HCT116 (cell line): ENCODE measurements at regions not wholly inside any gene's neighbourhood (a gene's known extent, or its start where the extent isn't known, plus 50 kb on each side); places are given as distances from the start of the nearest gene placed in this dataset.
"Not testable (repeated sequence)": the region's sequence is repeated elsewhere in the genome, so short reads cannot be mapped to it uniquely, and the experiment has no call there.

Experiments used
- ATAC-seq: fragments of 200-7000 bp; cut with Tn5 transposase; 2 replicates; pipeline ENCODE4 v1.9.1; 2020; ENCODE audit warnings: mild to moderate bottlenecking, moderate library complexity
- BruUV-seq: library from RNA; stranded (reverse); fragments of 400-500 nt; replicated peaks from 2 replicates; lab custom pipeline; 2021; lab: Mats Ljungman, UMichigan
- CTCF ChIA-PET: fragments of 300-600 bp; sonication (Branson Sonifier 250); formaldehyde crosslinking; loops from one replicate; lab custom pipeline; 2021; ENCODE audit warnings: antibody characterized with exemption; lab: Charles Lee
- POLR2A ChIA-PET: fragments of 300-600, 350-600 bp; sonication (Branson Sonifier 250); formaldehyde crosslinking; loops from one replicate; lab custom pipeline; 2021; ENCODE audit warnings: antibody characterized with exemption; lab: Charles Lee
- RAD21 ChIA-PET, 2 experiments: fragments of 300-600 bp; sonication (Branson Sonifier 250); formaldehyde crosslinking; loops; one replicate each; lab custom pipeline; 2023; ENCODE audit warnings: low total read pairs in 2 of 2; ENCODE audit not compliant: uncharacterized antibody in 2 of 2, unreplicated experiment in 2 of 2, low non-redundant PET in 1 of 2; lab: Charles Lee
- DNase-seq: peaks from one replicate; pipeline ENCODE4 v3.0.0-alpha.2; 2010; ENCODE audit warnings: low read depth, low spot score
- H2AFZ ChIP-seq: fragments of 200-600 bp; shearing (Covaris generic), sonication (generic); 2 replicates; pipeline ENCODE4 v1.6.1; 2017; ENCODE audit warnings: low read depth, mixed run types, mixed read lengths, antibody characterized with exemption, low read length; ENCODE audit not compliant: poor library complexity, severe bottlenecking
- H3K27ac ChIP-seq: 2 replicates; pipeline ENCODE4 v1.5.1; 2012; ENCODE audit warnings: low read depth, low read length
- H3K27me3 ChIP-seq: fragments of 200-600 bp; sonication (generic); 2 replicates; pipeline ENCODE4 v1.6.1; 2016; ENCODE audit warnings: mixed run types, low read length, mixed read lengths; ENCODE audit not compliant: insufficient read depth
- H3K36me3 ChIP-seq, 2 experiments: fragments of 200-500 bp in 1 of 2; fragments of 200-600 bp in 1 of 2; sonication (Bioruptor generic) in 1 of 2; sonication (generic) in 1 of 2; 2 replicates each; pipeline versions ENCODE4 v1.5.1 to v1.6.1; 2014 to 2016; ENCODE audit warnings: low read length in 2 of 2, inconsistent platforms in 1 of 2, mixed read lengths in 1 of 2, mixed run types in 1 of 2; ENCODE audit not compliant: insufficient read depth in 2 of 2, control insufficient read depth in 1 of 2
- H3K4me1 ChIP-seq, 2 experiments: fragments of 200-600 bp in 1 of 2; sonication (generic) in 1 of 2; 2 replicates each; pipeline versions ENCODE4 v1.5.1 to v1.6.1; 2012 to 2017; ENCODE audit warnings: low read length in 2 of 2, inconsistent platforms in 1 of 2, mild to moderate bottlenecking in 1 of 2, mixed read lengths in 1 of 2, mixed run types in 1 of 2, moderate library complexity in 1 of 2; ENCODE audit not compliant: insufficient read depth in 2 of 2, control insufficient read depth in 1 of 2
- H3K4me2 ChIP-seq: fragments of 200-600 bp; sonication (generic); 2 replicates; pipeline ENCODE4 v1.6.1; 2017; ENCODE audit warnings: mixed run types, low read length, mixed read lengths
- H3K4me3 ChIP-seq, 2 experiments: fragments of 200-600 bp in 1 of 2; sonication (generic) in 1 of 2; replicated peaks in 1 of 2; 2 replicates each; pipeline ENCODE4 v1.5.1; 2011 to 2016; ENCODE audit warnings: low read length in 2 of 2, control low read depth in 1 of 2, low read depth in 1 of 2, mild to moderate bottlenecking in 1 of 2, mixed read lengths in 1 of 2, mixed run types in 1 of 2
- H3K79me2 ChIP-seq: fragments of 200-600 bp; sonication (generic); 2 replicates; pipeline ENCODE4 v1.6.1; 2017; ENCODE audit warnings: mild to moderate bottlenecking, mixed run types, low read length, moderate library complexity, mixed read lengths; ENCODE audit not compliant: insufficient read depth
- H3K9ac ChIP-seq: fragments of 200-600 bp; sonication (generic); 2 replicates; pipeline ENCODE4 v1.6.1; 2016; ENCODE audit warnings: low read length, mixed read lengths
- H3K9me2 ChIP-seq: fragments of 200-600 bp; sonication (generic), shearing (Covaris generic); 2 replicates; pipeline ENCODE4 v1.6.1; 2017; ENCODE audit warnings: mixed run types, mild to moderate bottlenecking, moderate library complexity; ENCODE audit not compliant: insufficient read depth
- H3K9me3 ChIP-seq, 2 experiments: fragments of 200-500 bp in 1 of 2; fragments of 200-600 bp in 1 of 2; sonication (Bioruptor generic) in 1 of 2; sonication (generic) in 1 of 2; 2 replicates each; pipeline ENCODE4 v1.6.1; 2014 to 2017; ENCODE audit warnings: low read length in 2 of 2, mixed read lengths in 2 of 2, inconsistent platforms in 1 of 2, low read depth in 1 of 2, mild to moderate bottlenecking in 1 of 2, mixed run types in 1 of 2, moderate library complexity in 1 of 2; ENCODE audit not compliant: control insufficient read depth in 1 of 2, insufficient read depth in 1 of 2
- H4K20me1 ChIP-seq: fragments of 200-600 bp; sonication (generic), shearing (Covaris generic); 2 replicates; pipeline ENCODE4 v1.6.1; 2017; ENCODE audit warnings: mixed run types, mild to moderate bottlenecking, moderate library complexity; ENCODE audit not compliant: insufficient read depth
- CEBPB ChIP-seq: IDR thresholded peaks from 2 replicates; pipeline ENCODE4 v1.6.1; 2012; ENCODE audit warnings: low read depth
- CTCF ChIP-seq, 3 experiments: fragments of 200-600 bp in 1 of 3; sonication (generic) in 1 of 3; IDR thresholded peaks in 2 of 3; conservative IDR thresholded peaks in 1 of 3; 2 replicates each; pipeline ENCODE4 v1.5.1; 2012 to 2017; ENCODE audit warnings: low read depth in 2 of 3, low read length in 2 of 3, antibody characterized with exemption in 1 of 3, borderline replicate concordance in 1 of 3, control low read depth in 1 of 3, mild to moderate bottlenecking in 1 of 3, mixed read lengths in 1 of 3, mixed run types in 1 of 3, moderate library complexity in 1 of 3; ENCODE audit not compliant: insufficient read depth in 1 of 3
- EGR1 ChIP-seq: IDR thresholded peaks from 2 replicates; pipeline ENCODE4 v1.6.1; 2012; ENCODE audit warnings: low read depth
- ELF1 ChIP-seq: IDR thresholded peaks from 2 replicates; pipeline ENCODE4 v1.6.1; 2012; ENCODE audit warnings: low read depth, borderline replicate concordance
- EZH2 ChIP-seq: fragments of 200-600 bp; sonication (generic); IDR thresholded peaks from 2 replicates; pipeline ENCODE4 v1.6.1; 2017; ENCODE audit warnings: antibody characterized with exemption, mixed run types
- EZH2phosphoT487 ChIP-seq: fragments of 200-600 bp; IDR thresholded peaks from 2 replicates; pipeline ENCODE4 v1.6.1; 2018; ENCODE audit warnings: antibody characterized with exemption, borderline replicate concordance
- FOSL1 ChIP-seq: IDR thresholded peaks from 2 replicates; pipeline ENCODE4 v1.6.1; 2012; ENCODE audit warnings: low read depth
- JUND ChIP-seq: IDR thresholded peaks from 2 replicates; pipeline ENCODE4 v1.6.1; 2012
- POLR2A ChIP-seq: IDR thresholded peaks from 2 replicates; pipeline ENCODE4 v1.7.0; 2011; ENCODE audit warnings: borderline replicate concordance; ENCODE audit not compliant: insufficient read depth, insufficient read length; ENCODE audit errors: extremely low read depth
- RAD21 ChIP-seq: IDR thresholded peaks from 2 replicates; pipeline ENCODE4 v1.6.1; 2012; ENCODE audit warnings: low read depth, mild to moderate bottlenecking
- REST ChIP-seq: IDR thresholded peaks from 2 replicates; pipeline ENCODE4 v1.6.1; 2012; ENCODE audit warnings: low read depth
- SIN3A ChIP-seq: IDR thresholded peaks from 2 replicates; pipeline ENCODE4 v1.6.1; 2012; ENCODE audit warnings: low read depth
- SP1 ChIP-seq: IDR thresholded peaks from 2 replicates; pipeline ENCODE4 v1.6.1; 2012; ENCODE audit warnings: low read depth
- TCF7L2 ChIP-seq: IDR thresholded peaks from 2 replicates; pipeline ENCODE4 v1.7.0; 2011; ENCODE audit warnings: borderline replicate concordance, inconsistent platforms; ENCODE audit not compliant: insufficient read depth, insufficient read length; ENCODE audit errors: extremely low read depth
- ZFX ChIP-seq: fragments of 450-650 bp; IDR thresholded peaks from 2 replicates; pipeline ENCODE4 v1.6.1; 2017
- intact Hi-C: fragments of 100-400 bp; cut with micrococcal nuclease; formaldehyde crosslinking; loops from 2 replicates; pipeline ENCODE4 v1.10.0; 2022
- TF ChIP-seq, protein P1 (sequence below): IDR thresholded peaks from 2 replicates; pipeline ENCODE4 v1.6.1; 2011; ENCODE audit warnings: mild to moderate bottlenecking, low read length, moderate library complexity; ENCODE audit not compliant: insufficient replicate concordance; ENCODE audit errors: extremely low read depth
- TF ChIP-seq, protein P2 (sequence below): IDR thresholded peaks from 2 replicates; pipeline ENCODE4 v1.6.1; 2012

DNA sequence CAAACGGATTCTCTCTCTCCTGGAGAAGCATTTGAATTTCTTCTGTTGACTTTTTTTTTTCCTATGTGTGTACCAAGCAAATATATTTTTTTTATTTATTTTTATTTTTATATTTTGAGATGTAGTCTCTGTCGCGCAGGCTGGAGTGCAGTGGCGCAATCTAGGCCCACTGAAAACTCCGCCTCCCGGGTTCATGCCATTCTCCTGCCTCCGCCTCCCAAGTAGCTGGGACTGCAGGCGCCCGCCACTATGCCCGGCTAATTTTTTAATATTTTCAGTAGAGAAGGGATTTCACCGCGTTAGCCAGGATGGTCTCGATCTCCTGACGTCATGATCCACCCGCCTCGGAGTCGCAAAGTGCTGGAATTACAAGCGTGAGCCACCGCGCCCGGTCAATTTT, 549.5 kb upstream of the GNPDA2 start:
- Histone ChIP-seq H3K4me3 (no peak overlapping the region), H3K9ac (no peak overlapping the region), H3K9me2 (no peaks in the 10 kb centered on the region), H3K9me3 (peaks cover 3 to 25% of the 10 kb centered on the region in 2 experiments; a peak in 2 of 4 replicates), H3K27me3 (no peaks in the 10 kb centered on the region), H2AFZ (no peak overlapping the region), H3K36me3 (no peaks in the 10 kb centered on the region), H4K20me1 (no peaks in the 10 kb centered on the region), H3K4me2 (no peak overlapping the region), H3K4me1 (no peaks in the 10 kb centered on the region), H3K79me2 (no peaks in the 10 kb centered on the region), H3K27ac (no peak overlapping the region)
- ATAC-seq (no peak), DNase-seq (no peak)
- ChIA-PET RAD21 (no interaction called here), POLR2A (no interaction called here), CTCF (no interaction called here)
- TF ChIP-seq EGR1 (no peak), TCF7L2 (no peak), EZH2phosphoT487 (no peak), FOSL1 (no peak), EZH2 (no peak), JUND (no peak), SP1 (no peak), CEBPB (no peak), REST (no peak), POLR2A (no peak), CTCF (IDR thresholded peaks at IDR 0.05 in 2 of 3, conservative IDR thresholded peaks at IDR 0.05 in 1 of 3; ENCODE audit: borderline replicate concordance in 1 of 3, insufficient read depth in 1 of 3, low read depth in 2 of 3, low read length in 2 of 3) (no peak), ZFX (no peak), RAD21 (no peak), SIN3A (no peak), ELF1 (no peak)
- TF ChIP-seq, protein P1, sequence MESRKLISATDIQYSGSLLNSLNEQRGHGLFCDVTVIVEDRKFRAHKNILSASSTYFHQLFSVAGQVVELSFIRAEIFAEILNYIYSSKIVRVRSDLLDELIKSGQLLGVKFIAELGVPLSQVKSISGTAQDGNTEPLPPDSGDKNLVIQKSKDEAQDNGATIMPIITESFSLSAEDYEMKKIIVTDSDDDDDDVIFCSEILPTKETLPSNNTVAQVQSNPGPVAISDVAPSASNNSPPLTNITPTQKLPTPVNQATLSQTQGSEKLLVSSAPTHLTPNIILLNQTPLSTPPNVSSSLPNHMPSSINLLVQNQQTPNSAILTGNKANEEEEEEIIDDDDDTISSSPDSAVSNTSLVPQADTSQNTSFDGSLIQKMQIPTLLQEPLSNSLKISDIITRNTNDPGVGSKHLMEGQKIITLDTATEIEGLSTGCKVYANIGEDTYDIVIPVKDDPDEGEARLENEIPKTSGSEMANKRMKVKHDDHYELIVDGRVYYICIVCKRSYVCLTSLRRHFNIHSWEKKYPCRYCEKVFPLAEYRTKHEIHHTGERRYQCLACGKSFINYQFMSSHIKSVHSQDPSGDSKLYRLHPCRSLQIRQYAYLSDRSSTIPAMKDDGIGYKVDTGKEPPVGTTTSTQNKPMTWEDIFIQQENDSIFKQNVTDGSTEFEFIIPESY, result no peak
- TF ChIP-seq, protein P2, sequence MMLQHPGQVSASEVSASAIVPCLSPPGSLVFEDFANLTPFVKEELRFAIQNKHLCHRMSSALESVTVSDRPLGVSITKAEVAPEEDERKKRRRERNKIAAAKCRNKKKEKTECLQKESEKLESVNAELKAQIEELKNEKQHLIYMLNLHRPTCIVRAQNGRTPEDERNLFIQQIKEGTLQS, result no peak
- intact Hi-C loops, result no loop called here
- BruUV-seq, result no TSS peak

DNA sequence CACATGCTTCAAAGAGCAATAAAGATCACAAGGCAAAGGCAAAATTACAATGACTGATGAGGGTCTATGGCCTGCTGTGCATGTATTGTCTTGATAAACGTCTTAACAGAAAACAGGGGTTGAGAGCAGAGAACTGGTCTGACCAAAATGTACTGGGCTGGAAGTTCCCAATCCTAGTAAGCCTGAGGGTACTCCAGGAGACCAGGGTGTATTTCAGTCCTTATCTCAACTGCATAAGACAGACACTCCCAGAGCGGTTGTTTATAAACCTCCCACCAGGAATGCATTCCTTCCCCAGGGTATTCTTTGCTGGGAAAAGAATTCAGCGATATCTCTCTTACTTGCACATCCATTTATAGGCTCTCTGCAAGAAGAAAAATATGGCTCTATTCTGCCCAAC, 521.8 kb upstream of the GNPDA2 start:
- H3K27ac ChIP-seq, ATAC-seq, H3K9ac ChIP-seq, H3K4me2 ChIP-seq, RAD21 ChIA-PET, H3K4me1 ChIP-seq, H3K27me3 ChIP-seq, CTCF ChIA-PET, H3K4me3 ChIP-seq, H4K20me1 ChIP-seq, POLR2A ChIA-PET, H3K9me2 ChIP-seq, H3K79me2 ChIP-seq, H3K36me3 ChIP-seq, BruUV-seq, intact Hi-C loops, DNase-seq, H2AFZ ChIP-seq: not testable (repeated sequence)
- peaks cover 11 to 38% of the 10 kb centered on the region in 2 experiments; a peak in 2 of 4 replicates for H3K9me3 ChIP-seq
